GM10266 (cell line): ENCODE measurements at regions not wholly inside any gene's neighbourhood (a gene's known extent, or its start where the extent isn't known, plus 50 kb on each side); places are given as distances from the start of the nearest gene placed in this dataset.

ENCODE experiments used
- DNase-seq: peaks from one replicate; pipeline ENCODE4 v3.0.0; 2012; ENCODE audit errors: extremely low spot score
- CTCF ChIP-seq: IDR thresholded peaks from 2 replicates; pipeline ENCODE4 v1.5.1; 2012; ENCODE audit warnings: mild to moderate bottlenecking, low read depth; ENCODE audit not compliant: control insufficient read depth, insufficient read depth; ENCODE audit errors: missing control alignments

GRCh38 chr10:94105226-94105625 lies 111.5 kb downstream of the PLCE1 start:
- no peak for TF ChIP-seq CTCF
- no peak for DNase-seq

- no peak for DNase-seq
- TF ChIP-seq CTCF, result no peak
Measured at GRCh38 chr10:94107191-94107590, 113.5 kb downstream of the PLCE1 start.

- TF ChIP-seq CTCF, result no peak
- DNase-seq, result no peak
Measured at GRCh38 chr10:94108200-94108599, 114.5 kb downstream of the PLCE1 start.

GRCh38 chr10:94111367-94111766 lies 117.6 kb downstream of the PLCE1 start:
- TF ChIP-seq CTCF, result no peak
- DNase-seq, result no peak

GRCh38 chr10:94112321-94112720 lies 118.6 kb downstream of the PLCE1 start:
- no peak for TF ChIP-seq CTCF
- no peak for DNase-seq

GRCh38 chr10:94115725-94116124 lies 122.0 kb downstream of the PLCE1 start:
- TF ChIP-seq CTCF, result no peak
- DNase-seq, result no peak

GRCh38 chr10:94116848-94117247 lies 123.1 kb downstream of the PLCE1 start:
- DNase-seq, result no peak
- no peak for TF ChIP-seq CTCF
